ENCODE measurements at regions not wholly inside any gene's neighbourhood (a gene's known extent, or its start where the extent isn't known, plus 50 kb on each side); places are given as distances from the start of the nearest gene placed in this dataset.

- no peak for TF ChIP-seq MXI1 (conservative IDR thresholded peaks at IDR 0.05; ENCODE audit: poor library complexity, severe bottlenecking)
- no peak for TF ChIP-seq EZH2 (IDR thresholded peaks at IDR 0.05; ENCODE audit: borderline replicate concordance, insufficient read depth, low read length, poor library complexity, severe bottlenecking)
- no peak for TF ChIP-seq CTCF (IDR thresholded peaks at IDR 0.05; ENCODE audit: poor library complexity, severe bottlenecking)
- TF ChIP-seq POLR2AphosphoS5 (IDR thresholded peaks at IDR 0.05) = no peak
- TF ChIP-seq REST (IDR thresholded peaks at IDR 0.05; ENCODE audit: borderline replicate concordance) = no peak
- no peak for TF ChIP-seq RAD21 (conservative IDR thresholded peaks at IDR 0.05)
- TF ChIP-seq EP300 (conservative IDR thresholded peaks at IDR 0.05; ENCODE audit: poor library complexity, severe bottlenecking) = no peak
- no peak for TF ChIP-seq SMC3 (conservative IDR thresholded peaks at IDR 0.05; ENCODE audit: poor library complexity)
- TF ChIP-seq TAF1 (IDR thresholded peaks at IDR 0.05; ENCODE audit: low read depth) = no peak
- H3K4me2 ChIP-seq (ENCODE audit: low read length) = no peak overlapping the region
- no peaks in the 10 kb centered on the region for H3K79me2 ChIP-seq (replicated peaks; ENCODE audit: insufficient read depth, low read length)
- no peak overlapping the region for H3K9ac ChIP-seq (ENCODE audit: low read length)
- H2AFZ ChIP-seq (ENCODE audit: low read depth, low read length) = no peak overlapping the region
- H3K4me3 ChIP-seq (ENCODE audit: low read length) = no peak overlapping the region
- H3K27ac ChIP-seq (ENCODE audit: low read length) = no peak overlapping the region
- no peaks in the 10 kb centered on the region for H3K27me3 ChIP-seq (ENCODE audit: insufficient read depth, low read depth, low read length)
- H3K36me3 ChIP-seq (ENCODE audit: insufficient read depth, low read length) = no peaks in the 10 kb centered on the region
- H4K20me1 ChIP-seq (ENCODE audit: insufficient read depth) = no peaks in the 10 kb centered on the region
- H3K9me2 ChIP-seq (ENCODE audit: insufficient read depth, low read length) = no peaks in the 10 kb centered on the region
- H3K9me3 ChIP-seq (ENCODE audit: low read length) = peaks cover 6% of the 10 kb centered on the region
- no peaks in the 10 kb centered on the region for H3F3A ChIP-seq (ENCODE audit: insufficient read depth, low read length, poor library complexity, severe bottlenecking)
These were observed 179.1 kb downstream of the PHETA1 start for GRCh38 chr12:111189792-111190191.

- no peak overlapping the region for H3K9ac ChIP-seq (ENCODE audit: low read length)
- H3K27me3 ChIP-seq (ENCODE audit: insufficient read depth, low read depth, low read length) = no peaks in the 10 kb centered on the region
- H3K36me3 ChIP-seq (ENCODE audit: insufficient read depth, low read length) = no peaks in the 10 kb centered on the region
- no peaks in the 10 kb centered on the region for H3K79me2 ChIP-seq (replicated peaks; ENCODE audit: insufficient read depth, low read length)
- no peak for TF ChIP-seq EZH2 (IDR thresholded peaks at IDR 0.05; ENCODE audit: borderline replicate concordance, insufficient read depth, low read length, poor library complexity, severe bottlenecking)
- no peak for TF ChIP-seq MXI1 (conservative IDR thresholded peaks at IDR 0.05; ENCODE audit: poor library complexity, severe bottlenecking)
- TF ChIP-seq RAD21 (conservative IDR thresholded peaks at IDR 0.05) = no peak
- no peak for TF ChIP-seq TAF1 (IDR thresholded peaks at IDR 0.05; ENCODE audit: low read depth)
- no peak overlapping the region for H3K4me3 ChIP-seq (ENCODE audit: low read length)
- H3K27ac ChIP-seq (ENCODE audit: low read length) = no peak overlapping the region
- peaks cover 6% of the 10 kb centered on the region for H3K9me3 ChIP-seq (ENCODE audit: low read length)
- no peaks in the 10 kb centered on the region for H3F3A ChIP-seq (ENCODE audit: insufficient read depth, low read length, poor library complexity, severe bottlenecking)
- H4K20me1 ChIP-seq (ENCODE audit: insufficient read depth) = no peaks in the 10 kb centered on the region
- no peak overlapping the region for H3K4me2 ChIP-seq (ENCODE audit: low read length)
- no peaks in the 10 kb centered on the region for H3K9me2 ChIP-seq (ENCODE audit: insufficient read depth, low read length)
- H2AFZ ChIP-seq (ENCODE audit: low read depth, low read length) = no peak overlapping the region
These were observed 180.5 kb downstream of the PHETA1 start for GRCh38 chr12:111188436-111188835.
